ENCODE measurements at regions not wholly inside any gene's neighbourhood (a gene's known extent, or its start where the extent isn't known, plus 50 kb on each side); places are given as distances from the start of the nearest gene placed in this dataset.

GRCh38 chrY:12348181-12348580, 352.9 kb upstream of the USP9Y start:
- ChIA-PET CTCF (no interaction called here), POLR2A (no interaction called here)
- ATAC-seq (ENCODE audit: poor library complexity) (no peak), DNase-seq (no peak)
- Mint-ChIP-seq H3K4me1 (ENCODE audit: low read depth) (no peaks in the 10 kb centered on the region), H3K4me3 (no peak overlapping the region), H3K27ac (no peak overlapping the region), H3K36me3 (ENCODE audit: low read depth) (no peaks in the 10 kb centered on the region), H3K9me3 (no peaks in the 10 kb centered on the region), H3K27me3 (peaks cover 4% of the 10 kb centered on the region)
- Histone ChIP-seq H3K4me1 (ENCODE audit: insufficient read depth, low read length) (no peaks in the 10 kb centered on the region), H3K4me3 (ENCODE audit: low read length) (no peak overlapping the region), H3K9me3 (ENCODE audit: control insufficient read depth in 1 of 2, insufficient read depth in 1 of 2, low read length in 2 of 2) (no peaks in the 10 kb centered on the region), H3K36me3 (ENCODE audit: insufficient read depth, low read length) (no peaks in the 10 kb centered on the region), H3K27me3 (ENCODE audit: control insufficient read depth in 1 of 2, insufficient read depth in 2 of 2, low read length in 2 of 2) (no peaks in the 10 kb centered on the region), H3K27ac (ENCODE audit: low read depth in 1 of 2, low read length in 2 of 2) (no peak overlapping the region)
- no peak for TF ChIP-seq CTCF (IDR thresholded peaks at IDR 0.05)
- intact Hi-C loops (cut with DNase I, micrococcal nuclease) = no loop called here

GRCh38 chrY:12357204-12357603, 343.8 kb upstream of the USP9Y start:
- H3K9me3 ChIP-seq (ENCODE audit: control insufficient read depth in 1 of 2, insufficient read depth in 1 of 2, low read length in 2 of 2) = no peaks in the 10 kb centered on the region
- no peak overlapping the region for H3K4me3 ChIP-seq (ENCODE audit: low read length)
- H3K27ac Mint-ChIP-seq = no peak overlapping the region
- CTCF ChIA-PET = no interaction called here
- DNase-seq (no peak), ATAC-seq (ENCODE audit: poor library complexity) (no peak)
- H3K27ac ChIP-seq (ENCODE audit: low read depth in 1 of 2, low read length in 2 of 2) = no peak overlapping the region
- no peaks in the 10 kb centered on the region for H3K4me1 ChIP-seq (ENCODE audit: insufficient read depth, low read length)
- intact Hi-C loops (cut with DNase I, micrococcal nuclease) = no loop called here
- H3K9me3 Mint-ChIP-seq = no peaks in the 10 kb centered on the region
- H3K4me3 Mint-ChIP-seq = no peak overlapping the region
- no peaks in the 10 kb centered on the region for H3K27me3 ChIP-seq (ENCODE audit: control insufficient read depth in 1 of 2, insufficient read depth in 2 of 2, low read length in 2 of 2)
- H3K36me3 Mint-ChIP-seq (ENCODE audit: low read depth) = no peaks in the 10 kb centered on the region
- TF ChIP-seq CTCF (IDR thresholded peaks at IDR 0.05) = no peak
- H3K4me1 Mint-ChIP-seq (ENCODE audit: low read depth) = no peaks in the 10 kb centered on the region
- no peaks in the 10 kb centered on the region for H3K27me3 Mint-ChIP-seq
- no peaks in the 10 kb centered on the region for H3K36me3 ChIP-seq (ENCODE audit: insufficient read depth, low read length)
- POLR2A ChIA-PET = no interaction called here

- TF ChIP-seq CTCF (IDR thresholded peaks at IDR 0.05) = no peak
- Histone ChIP-seq H3K36me3 (ENCODE audit: insufficient read depth, low read length) (no peaks in the 10 kb centered on the region), H3K4me3 (ENCODE audit: low read length) (no peak overlapping the region), H3K27ac (ENCODE audit: low read depth in 1 of 2, low read length in 2 of 2) (no peak overlapping the region), H3K27me3 (ENCODE audit: control insufficient read depth in 1 of 2, insufficient read depth in 2 of 2, low read length in 2 of 2) (no peaks in the 10 kb centered on the region), H3K4me1 (ENCODE audit: insufficient read depth, low read length) (no peaks in the 10 kb centered on the region), H3K9me3 (ENCODE audit: control insufficient read depth in 1 of 2, insufficient read depth in 1 of 2, low read length in 2 of 2) (no peaks in the 10 kb centered on the region)
- no peak overlapping the region for H3K4me3 Mint-ChIP-seq
- H3K27ac Mint-ChIP-seq = no peak overlapping the region
- ATAC-seq (ENCODE audit: poor library complexity) = no peak
- H3K36me3 Mint-ChIP-seq (ENCODE audit: low read depth) = no peaks in the 10 kb centered on the region
- DNase-seq = no peak
- no peaks in the 10 kb centered on the region for H3K4me1 Mint-ChIP-seq (ENCODE audit: low read depth)
- ChIA-PET POLR2A (no interaction called here), CTCF (no interaction called here)
- H3K9me3 Mint-ChIP-seq = no peaks in the 10 kb centered on the region
- H3K27me3 Mint-ChIP-seq = no peaks in the 10 kb centered on the region
- intact Hi-C loops (cut with DNase I, micrococcal nuclease) = no loop called here
These were observed 343.4 kb upstream of the USP9Y start for GRCh38 chrY:12357655-12358054.
